ENCODE measurements at regions not wholly inside any gene's neighbourhood (a gene's known extent, or its start where the extent isn't known, plus 50 kb on each side); places are given as distances from the start of the nearest gene placed in this dataset.

DNA sequence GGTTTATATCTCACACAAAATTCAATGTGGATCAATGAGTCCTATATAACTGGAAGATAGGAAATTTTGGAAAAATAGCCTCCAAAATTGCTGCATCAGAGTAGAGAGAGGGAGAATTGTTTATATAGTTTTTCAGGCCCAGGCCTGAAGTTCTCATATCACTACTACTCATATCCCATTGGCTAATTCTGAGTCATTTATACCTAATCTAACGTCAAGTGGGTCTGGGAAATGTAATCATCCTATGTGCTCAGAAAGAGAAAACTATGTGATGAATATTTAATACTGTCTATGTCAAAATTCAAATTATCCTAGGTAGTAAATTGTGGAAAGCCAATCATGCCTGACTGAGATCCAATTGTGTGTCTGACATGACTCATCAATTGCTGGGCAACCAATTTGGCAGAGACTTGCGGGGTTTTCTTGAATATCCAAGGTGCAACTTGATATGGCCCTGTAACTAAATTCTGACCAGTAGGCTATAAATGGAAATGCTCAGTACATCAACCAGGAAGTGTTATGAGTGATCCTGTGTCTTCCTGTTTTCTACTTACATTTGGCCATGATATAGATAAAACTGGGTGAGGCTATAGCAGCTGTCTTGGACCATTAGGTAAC, 744.4 kb downstream of the KCNJ3 start:
- Mint-ChIP-seq H3K4me1 (no peaks in the 10 kb centered on the region), H3K27ac (no peak overlapping the region), H3K9me3 (peaks cover 0 to 26% (median 10%) of the 10 kb centered on the region in 9 donors), H3K4me3 (no peak overlapping the region), H3K27me3 (no peaks in the 10 kb centered on the region), H3K36me3 (no peaks in the 10 kb centered on the region)
- ATAC-seq (no peak), DNase-seq (no peak)
- POLR2A ChIA-PET = no interaction called here

DNA sequence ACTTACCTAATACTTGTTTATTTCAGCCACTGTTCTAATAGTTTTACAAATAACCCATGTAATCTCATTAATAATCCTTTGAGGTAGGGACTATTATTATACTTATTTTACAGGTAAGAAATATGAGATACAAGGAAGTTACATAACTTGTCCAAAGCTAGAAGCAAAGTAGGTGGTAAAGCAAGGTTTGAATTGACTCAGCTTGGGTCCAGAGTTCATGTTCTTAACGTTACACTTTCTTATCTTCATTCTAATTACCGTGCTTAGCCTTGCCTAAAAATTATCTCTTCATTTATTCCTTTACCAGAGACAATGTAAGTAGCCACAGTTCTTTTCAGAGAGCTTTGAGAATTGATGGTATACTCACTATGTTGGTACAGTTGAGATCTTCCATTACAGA, 743.6 kb downstream of the KCNJ3 start:
- no peak for ATAC-seq
- POLR2A ChIA-PET = no interaction called here

GRCh38 chr2:155431004-155431507, 732.6 kb downstream of the KCNJ3 start:
- Mint-ChIP-seq H3K4me3 (no peak overlapping the region), H3K27ac (no peak overlapping the region), H3K36me3 (no peaks in the 10 kb centered on the region), H3K9me3 (peaks cover 0 to 10% (median 0%) of the 10 kb centered on the region in 9 donors), H3K27me3 (peaks cover 0 to 3% (median 0%) of the 10 kb centered on the region in 5 donors), H3K4me1 (no peaks in the 10 kb centered on the region)
- DNase-seq (no peak), ATAC-seq (no peak)
- POLR2A ChIA-PET = no interaction called here

More for the DNA sequence above, 743.6 kb downstream of the KCNJ3 start:
- no peaks in the 10 kb centered on the region for H3K4me1 Mint-ChIP-seq
- DNase-seq = no peak
- no peaks in the 10 kb centered on the region for H3K36me3 Mint-ChIP-seq
- no peaks in the 10 kb centered on the region for H3K27me3 Mint-ChIP-seq
- no peak overlapping the region for H3K4me3 Mint-ChIP-seq
- H3K9me3 Mint-ChIP-seq = peaks cover 0 to 26% (median 10%) of the 10 kb centered on the region in 9 donors
- no peak overlapping the region for H3K27ac Mint-ChIP-seq

DNA sequence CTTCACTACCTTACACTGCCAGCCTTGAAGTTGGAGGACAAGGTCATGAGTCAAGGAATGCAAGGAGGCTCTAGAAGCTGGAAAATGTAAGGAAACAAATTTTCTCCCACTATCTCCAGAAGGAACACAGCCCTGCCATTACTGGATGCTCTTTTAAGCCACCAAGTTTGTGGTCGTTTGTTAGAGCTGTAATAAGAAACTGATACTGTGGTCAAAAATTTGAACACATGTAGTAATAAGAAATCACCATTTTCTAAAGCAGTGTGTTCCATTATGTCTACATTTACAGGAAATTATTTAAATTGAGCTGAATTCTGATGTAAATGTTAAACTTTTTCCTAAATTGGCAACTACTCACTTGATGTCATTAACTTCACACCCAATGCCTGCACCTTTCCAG, 729.0 kb downstream of the KCNJ3 start:
- POLR2A ChIA-PET = no interaction called here
- Mint-ChIP-seq H3K4me3 (no peak overlapping the region), H3K9me3 (peaks cover 0 to 4% (median 0%) of the 10 kb centered on the region in 9 donors), H3K27me3 (peaks cover 0 to 3% (median 0%) of the 10 kb centered on the region in 5 donors), H3K4me1 (no peaks in the 10 kb centered on the region), H3K27ac (no peak overlapping the region), H3K36me3 (no peaks in the 10 kb centered on the region)
- DNase-seq (no peak), ATAC-seq (no peak)

- Mint-ChIP-seq H3K9me3 (peaks cover 0 to 4% (median 0%) of the 10 kb centered on the region in 9 donors), H3K4me1 (no peaks in the 10 kb centered on the region), H3K27ac (no peak overlapping the region), H3K27me3 (peaks cover 0 to 3% (median 0%) of the 10 kb centered on the region in 5 donors), H3K36me3 (no peaks in the 10 kb centered on the region), H3K4me3 (no peak overlapping the region)
- POLR2A ChIA-PET = no interaction called here
- ATAC-seq (no peak), DNase-seq (no peak)
Observed at GRCh38 chr2:155424518-155424917, 726.0 kb downstream of the KCNJ3 start.

- POLR2A ChIA-PET = no interaction called here
- Mint-ChIP-seq H3K36me3 (no peaks in the 10 kb centered on the region), H3K9me3 (peaks cover 0 to 4% (median 0%) of the 10 kb centered on the region in 9 donors), H3K4me3 (no peak overlapping the region), H3K4me1 (no peaks in the 10 kb centered on the region), H3K27me3 (no peaks in the 10 kb centered on the region), H3K27ac (no peak overlapping the region)
- ATAC-seq (no peak), DNase-seq (no peak)
Observed at GRCh38 chr2:155418753-155419152, 720.3 kb downstream of the KCNJ3 start.

DNA sequence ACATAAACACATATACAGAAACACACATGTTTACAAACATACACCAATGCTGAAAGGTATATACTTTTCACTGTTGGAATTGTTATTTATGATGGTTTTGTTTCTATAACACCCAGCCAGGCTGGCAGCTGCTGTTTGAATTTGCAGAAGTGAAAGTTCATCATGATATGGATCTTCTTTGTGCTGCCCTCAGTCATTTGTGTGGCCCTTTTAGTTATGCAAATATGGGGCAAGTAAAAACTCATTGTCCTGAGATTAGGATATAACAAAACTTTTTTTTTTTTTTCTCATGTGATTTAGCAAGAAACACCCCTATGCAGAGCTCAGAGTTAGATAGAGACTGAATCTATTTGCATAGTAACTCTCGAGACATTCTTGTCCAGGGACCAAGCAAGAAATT, 714.1 kb downstream of the KCNJ3 start:
- Mint-ChIP-seq H3K36me3 (no peaks in the 10 kb centered on the region), H3K9me3 (peaks cover 0 to 4% (median 0%) of the 10 kb centered on the region in 9 donors), H3K4me1 (no peaks in the 10 kb centered on the region), H3K4me3 (no peak overlapping the region), H3K27me3 (no peaks in the 10 kb centered on the region), H3K27ac (no peak overlapping the region)
- POLR2A ChIA-PET = no interaction called here
- DNase-seq (no peak), ATAC-seq (no peak)

- Mint-ChIP-seq H3K27ac (peak overlapping the region in 1 of 10 donors; percentile 9), H3K27me3 (no peaks in the 10 kb centered on the region), H3K9me3 (peaks cover 9 to 31% (median 19%) of the 10 kb centered on the region in 9 donors), H3K4me1 (no peaks in the 10 kb centered on the region), H3K4me3 (peak overlapping the region in 1 of 10 donors; percentile 40), H3K36me3 (no peaks in the 10 kb centered on the region)
- no peak for DNase-seq
- no peak for ATAC-seq
- POLR2A ChIA-PET = no interaction called here
Observed at GRCh38 chr2:155404433-155405002, 706.0 kb downstream of the KCNJ3 start.

- Mint-ChIP-seq H3K9me3 (peaks cover 0 to 2% (median 0%) of the 10 kb centered on the region in 9 donors), H3K27ac (no peak overlapping the region), H3K4me1 (no peaks in the 10 kb centered on the region), H3K27me3 (peaks cover 0 to 4% (median 1%) of the 10 kb centered on the region in 5 donors), H3K4me3 (no peak overlapping the region), H3K36me3 (no peaks in the 10 kb centered on the region)
- ATAC-seq = no peak
- POLR2A ChIA-PET = no interaction called here
- no peak for DNase-seq
Observed at GRCh38 chr2:155393406-155393805, 694.9 kb downstream of the KCNJ3 start.

GRCh38 chr2:155391613-155392130, 693.2 kb downstream of the KCNJ3 start:
- Mint-ChIP-seq H3K9me3 (peaks cover 0 to 2% (median 0%) of the 10 kb centered on the region in 9 donors), H3K27ac (no peak overlapping the region), H3K4me1 (no peaks in the 10 kb centered on the region), H3K4me3 (no peak overlapping the region), H3K27me3 (peaks cover 0 to 13% (median 1%) of the 10 kb centered on the region in 5 donors), H3K36me3 (no peaks in the 10 kb centered on the region)
- ATAC-seq (no peak), DNase-seq (no peak)
- POLR2A ChIA-PET = no interaction called here

- Mint-ChIP-seq H3K27me3 (peaks cover 0 to 13% (median 1%) of the 10 kb centered on the region in 5 donors), H3K36me3 (no peaks in the 10 kb centered on the region), H3K4me1 (no peaks in the 10 kb centered on the region), H3K9me3 (peaks cover 0 to 2% (median 0%) of the 10 kb centered on the region in 9 donors), H3K27ac (no peak overlapping the region), H3K4me3 (no peak overlapping the region)
- POLR2A ChIA-PET = no interaction called here
- ATAC-seq (no peak), DNase-seq (no peak)
Observed at GRCh38 chr2:155389224-155389623, 690.7 kb downstream of the KCNJ3 start.

DNA sequence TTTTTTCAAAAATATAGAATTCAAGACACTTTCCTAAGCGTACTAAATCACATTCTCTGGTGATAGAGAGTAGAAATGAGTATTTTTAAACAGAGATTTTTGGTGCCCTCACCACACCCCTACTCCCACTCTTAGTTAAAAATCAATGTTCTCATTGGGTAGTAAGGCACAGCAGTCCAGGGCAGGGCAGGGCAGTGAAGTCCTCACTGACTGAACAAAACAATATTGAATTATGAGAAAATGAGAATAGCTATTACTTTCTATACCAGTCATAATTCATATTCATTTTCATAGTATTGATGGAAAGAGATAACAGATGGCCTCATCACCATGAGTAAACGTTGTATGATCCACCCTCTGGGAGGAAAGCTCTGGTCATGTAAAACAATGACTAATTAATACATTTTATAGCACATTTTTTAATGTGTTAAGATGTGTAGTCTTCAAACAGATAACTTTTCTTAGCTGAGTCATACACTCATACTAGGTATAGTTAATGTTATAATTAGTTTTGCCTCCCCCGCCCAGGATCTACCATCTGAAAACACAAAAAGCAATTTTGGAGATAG, 686.1 kb downstream of the KCNJ3 start:
- peaks cover 0 to 19% (median 1%) of the 10 kb centered on the region in 5 donors for H3K27me3 Mint-ChIP-seq
- no peak for DNase-seq

GRCh38 chr2:155382776-155383175, 684.3 kb downstream of the KCNJ3 start:
- H3K36me3 Mint-ChIP-seq = no peaks in the 10 kb centered on the region
- no peak overlapping the region for H3K4me3 Mint-ChIP-seq
- POLR2A ChIA-PET = no interaction called here
- no peaks in the 10 kb centered on the region for H3K9me3 Mint-ChIP-seq
- H3K27me3 Mint-ChIP-seq = peaks cover 0 to 12% (median 0%) of the 10 kb centered on the region in 5 donors
- peak overlapping the region in 1 of 10 donors; percentile 10 for H3K27ac Mint-ChIP-seq
- DNase-seq = no peak
- H3K4me1 Mint-ChIP-seq = no peaks in the 10 kb centered on the region
- ATAC-seq = no peak

More for the DNA sequence above, 686.1 kb downstream of the KCNJ3 start:
- H3K4me1 Mint-ChIP-seq = no peaks in the 10 kb centered on the region
- H3K9me3 Mint-ChIP-seq = peaks cover 0 to under 1% (median 0%) of the 10 kb centered on the region in 9 donors
- no peak overlapping the region for H3K4me3 Mint-ChIP-seq
- POLR2A ChIA-PET = no interaction called here
- H3K27ac Mint-ChIP-seq = no peak overlapping the region
- ATAC-seq = no peak
- no peaks in the 10 kb centered on the region for H3K36me3 Mint-ChIP-seq

Data from naive thymus-derived CD8-positive, alpha-beta T cell (primary cell).